ENCODE measurements at regions not wholly inside any gene's neighbourhood (a gene's known extent, or its start where the extent isn't known, plus 50 kb on each side); places are given as distances from the start of the nearest gene placed in this dataset.

DNA sequence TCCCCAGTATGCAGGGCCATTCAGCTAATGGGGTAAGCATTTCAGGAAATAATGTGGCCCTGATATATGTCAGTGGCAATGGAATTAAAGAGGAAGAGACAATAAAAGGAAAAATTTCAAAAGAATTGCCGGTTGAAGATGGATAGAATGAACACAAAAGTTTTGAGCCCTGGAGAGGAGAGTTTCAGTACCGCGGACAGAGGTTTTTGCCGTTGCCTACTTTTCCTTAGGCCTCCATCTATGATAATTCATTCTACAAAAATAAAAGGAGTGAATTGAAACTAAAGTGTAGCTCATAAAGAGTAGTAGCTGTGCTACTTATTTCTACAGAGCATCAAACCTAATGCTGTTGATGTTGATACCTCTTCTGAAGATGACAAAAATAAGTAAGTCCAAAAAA, 140.7 kb downstream of the RNASET2 start:
- no peak for TF ChIP-seq POLR2A (IDR thresholded peaks at IDR 0.05)
- TF ChIP-seq CTCF (IDR thresholded peaks at IDR 0.05): no peak
- Histone ChIP-seq H3K4me1 (no peaks in the 10 kb centered on the region), H3K27ac (no peak overlapping the region), H3K9me3 (no peaks in the 10 kb centered on the region), H3K4me3 (no peak overlapping the region), H3K27me3 (no peaks in the 10 kb centered on the region), H3K36me3 (no peaks in the 10 kb centered on the region)
- no peak for DNase-seq
- intact Hi-C loops (cut with DNase I; ENCODE audit: low total_unique reads): no loop called here

- no peak for DNase-seq
- TF ChIP-seq POLR2A (IDR thresholded peaks at IDR 0.05) (no peak), CTCF (IDR thresholded peaks at IDR 0.05) (no peak)
- no peaks in the 10 kb centered on the region for H3K4me1 ChIP-seq
Measured at GRCh38 chr6:166814390-166814789, 142.0 kb downstream of the RNASET2 start.

GRCh38 chr6:166813461-166813860, 142.9 kb downstream of the RNASET2 start:
- no peak for DNase-seq
- H3K4me3 ChIP-seq: no peak overlapping the region
- H3K36me3 ChIP-seq: no peaks in the 10 kb centered on the region
- intact Hi-C loops (cut with DNase I; ENCODE audit: low total_unique reads): no loop called here
- no peaks in the 10 kb centered on the region for H3K27me3 ChIP-seq
- no peaks in the 10 kb centered on the region for H3K9me3 ChIP-seq
- TF ChIP-seq POLR2A (IDR thresholded peaks at IDR 0.05) (no peak), CTCF (IDR thresholded peaks at IDR 0.05) (no peak)
- no peak overlapping the region for H3K27ac ChIP-seq
- H3K4me1 ChIP-seq: no peaks in the 10 kb centered on the region

More at GRCh38 chr6:166814390-166814789, 142.0 kb downstream of the RNASET2 start:
- Histone ChIP-seq H3K4me3 (no peak overlapping the region), H3K27ac (no peak overlapping the region), H3K27me3 (no peaks in the 10 kb centered on the region), H3K9me3 (no peaks in the 10 kb centered on the region), H3K36me3 (no peaks in the 10 kb centered on the region)
- intact Hi-C loops (cut with DNase I; ENCODE audit: low total_unique reads): no loop called here

DNA sequence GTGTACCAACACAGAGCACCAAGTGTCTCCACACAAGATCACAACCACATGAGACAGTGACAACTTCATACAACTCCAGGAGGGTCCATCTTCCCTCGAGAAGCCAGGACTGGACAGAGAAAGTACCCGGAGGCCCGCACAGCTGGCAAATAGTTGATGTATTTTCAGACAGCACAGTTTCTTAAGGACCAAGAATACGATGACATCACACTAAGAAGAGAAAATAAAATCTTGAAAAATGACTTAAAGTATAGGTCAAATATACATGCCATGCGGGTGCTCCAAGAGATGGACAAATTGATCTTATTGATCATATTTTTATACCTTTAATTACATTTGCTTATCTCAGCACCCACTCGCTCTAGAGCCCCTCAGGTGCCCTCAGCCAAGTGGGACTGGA, 145.5 kb downstream of the RNASET2 start:
- Histone ChIP-seq H3K27me3 (no peaks in the 10 kb centered on the region), H3K4me3 (no peak overlapping the region), H3K4me1 (no peaks in the 10 kb centered on the region), H3K9me3 (no peaks in the 10 kb centered on the region), H3K27ac (no peak overlapping the region), H3K36me3 (no peaks in the 10 kb centered on the region)
- no peak for TF ChIP-seq POLR2A (IDR thresholded peaks at IDR 0.05)
- TF ChIP-seq CTCF (IDR thresholded peaks at IDR 0.05): no peak
- DNase-seq: no peak
- intact Hi-C loops (cut with DNase I; ENCODE audit: low total_unique reads): no loop called here

DNA sequence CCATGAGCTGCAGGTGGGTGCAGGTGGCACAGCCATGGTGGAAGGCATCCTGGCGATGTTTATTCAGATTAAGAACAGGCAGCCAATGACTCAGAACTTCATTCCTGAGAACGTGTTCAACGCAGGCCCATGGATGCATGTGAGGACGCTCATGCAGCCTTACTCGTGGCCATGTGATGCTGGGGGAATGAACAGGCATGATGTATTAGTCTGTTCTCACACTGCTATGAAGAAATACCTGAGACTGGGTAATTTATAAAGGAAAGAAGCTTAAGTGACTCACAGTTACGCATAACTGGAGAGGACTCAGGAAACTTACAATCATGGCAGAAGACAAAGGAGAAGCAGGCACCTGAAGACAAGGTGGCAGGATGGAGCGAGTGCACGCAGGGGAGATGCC, 146.6 kb downstream of the RNASET2 start:
- no peaks in the 10 kb centered on the region for H3K4me1 ChIP-seq
- intact Hi-C loops (cut with DNase I; ENCODE audit: low total_unique reads): no loop called here
- no peaks in the 10 kb centered on the region for H3K9me3 ChIP-seq
- H3K27ac ChIP-seq: no peak overlapping the region
- no peaks in the 10 kb centered on the region for H3K27me3 ChIP-seq
- no peak for DNase-seq
- no peak overlapping the region for H3K4me3 ChIP-seq
- no peak for TF ChIP-seq CTCF (IDR thresholded peaks at IDR 0.05)
- TF ChIP-seq POLR2A (IDR thresholded peaks at IDR 0.05): no peak
- no peaks in the 10 kb centered on the region for H3K36me3 ChIP-seq
